HG03039 (cell line): ENCODE measurements at regions not wholly inside any gene's neighbourhood (a gene's known extent, or its start where the extent isn't known, plus 50 kb on each side); places are given as distances from the start of the nearest gene placed in this dataset.

Experiments used
- ATAC-seq: cut with Tn5 transposase; IDR thresholded peaks from one replicate; pipeline ENCODE4 v1.9.1; 2021; ENCODE audit warnings: mild to moderate bottlenecking, moderate library complexity; ENCODE audit not compliant: unreplicated experiment

DNA sequence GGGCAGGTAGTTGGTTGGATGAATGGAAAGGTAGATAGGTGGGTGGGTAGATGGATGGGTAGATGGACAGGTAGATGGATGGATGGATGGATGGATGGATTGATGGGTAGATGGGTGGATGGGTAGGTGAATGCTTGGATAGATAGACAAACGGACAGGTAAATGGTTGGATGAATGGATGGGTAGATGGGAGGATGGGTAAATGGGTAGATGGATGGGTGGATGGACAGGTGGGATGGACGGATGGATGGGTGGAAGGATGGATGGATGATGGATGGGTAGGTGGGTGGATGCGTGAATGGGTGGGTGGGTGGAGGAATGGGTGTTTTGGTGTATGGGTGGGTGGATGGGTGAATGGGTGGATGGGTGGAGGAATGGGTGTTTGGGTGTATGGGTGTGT lies 50.1 kb upstream of the ASAP2 start:
- no peak for ATAC-seq

- no peak for ATAC-seq
Observed at GRCh38 chr2:9154061-9154460, 52.6 kb upstream of the ASAP2 start.

DNA sequence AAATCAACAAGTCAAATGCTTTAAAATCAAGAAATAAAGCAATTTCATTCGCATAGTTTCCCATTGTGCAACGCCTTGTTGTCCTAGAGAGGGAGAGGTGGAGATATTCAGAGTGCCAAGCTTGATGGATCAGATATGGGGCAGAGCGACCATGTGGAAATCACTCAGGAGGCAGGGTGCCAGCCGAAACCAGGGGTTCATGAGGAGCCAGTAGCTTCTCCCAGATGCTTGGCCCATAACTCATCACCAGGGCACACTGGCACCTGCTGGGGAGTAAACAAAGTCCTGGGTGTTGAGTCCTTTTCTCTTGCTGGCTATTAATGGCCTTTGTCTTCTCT lies 53.0 kb upstream of the ASAP2 start:
- no peak for ATAC-seq

DNA sequence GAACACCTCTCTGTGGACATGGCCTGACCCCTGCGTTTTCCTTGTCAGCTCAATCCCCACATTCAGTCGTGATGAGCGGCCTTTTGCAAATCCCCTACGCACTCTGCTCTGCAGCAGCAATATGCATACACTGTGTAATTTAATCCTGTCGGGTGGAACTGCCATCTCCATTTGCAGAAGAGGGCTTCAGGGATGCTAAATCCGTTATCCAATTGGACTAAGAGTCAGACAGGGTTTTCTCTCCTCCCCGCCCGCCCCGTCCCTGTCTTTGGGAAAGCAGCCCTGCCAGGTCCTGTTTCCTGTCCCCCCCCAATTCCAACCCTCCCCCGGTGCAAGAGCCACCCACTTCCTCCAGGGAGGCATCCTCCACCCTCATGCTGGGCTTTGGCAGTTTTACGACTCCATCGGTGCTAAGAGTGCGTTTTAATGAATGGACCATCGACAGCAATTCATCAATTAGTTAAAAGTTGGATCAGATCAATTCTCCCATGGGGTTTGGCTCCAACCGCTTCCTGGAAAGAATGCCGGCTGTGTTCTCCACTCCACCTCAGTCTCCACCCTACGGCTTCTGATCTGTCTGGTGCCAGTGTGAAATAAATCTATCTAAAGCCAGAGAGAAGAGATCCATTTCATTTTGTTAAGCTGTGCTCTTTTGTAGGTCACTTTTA lies 53.5 kb upstream of the ASAP2 start:
- no peak for ATAC-seq

- ATAC-seq = no peak
Observed at GRCh38 chr2:9150906-9151305, 55.7 kb upstream of the ASAP2 start.

GRCh38 chr2:9150568-9150900 lies 56.1 kb upstream of the ASAP2 start:
- ATAC-seq = no peak

DNA sequence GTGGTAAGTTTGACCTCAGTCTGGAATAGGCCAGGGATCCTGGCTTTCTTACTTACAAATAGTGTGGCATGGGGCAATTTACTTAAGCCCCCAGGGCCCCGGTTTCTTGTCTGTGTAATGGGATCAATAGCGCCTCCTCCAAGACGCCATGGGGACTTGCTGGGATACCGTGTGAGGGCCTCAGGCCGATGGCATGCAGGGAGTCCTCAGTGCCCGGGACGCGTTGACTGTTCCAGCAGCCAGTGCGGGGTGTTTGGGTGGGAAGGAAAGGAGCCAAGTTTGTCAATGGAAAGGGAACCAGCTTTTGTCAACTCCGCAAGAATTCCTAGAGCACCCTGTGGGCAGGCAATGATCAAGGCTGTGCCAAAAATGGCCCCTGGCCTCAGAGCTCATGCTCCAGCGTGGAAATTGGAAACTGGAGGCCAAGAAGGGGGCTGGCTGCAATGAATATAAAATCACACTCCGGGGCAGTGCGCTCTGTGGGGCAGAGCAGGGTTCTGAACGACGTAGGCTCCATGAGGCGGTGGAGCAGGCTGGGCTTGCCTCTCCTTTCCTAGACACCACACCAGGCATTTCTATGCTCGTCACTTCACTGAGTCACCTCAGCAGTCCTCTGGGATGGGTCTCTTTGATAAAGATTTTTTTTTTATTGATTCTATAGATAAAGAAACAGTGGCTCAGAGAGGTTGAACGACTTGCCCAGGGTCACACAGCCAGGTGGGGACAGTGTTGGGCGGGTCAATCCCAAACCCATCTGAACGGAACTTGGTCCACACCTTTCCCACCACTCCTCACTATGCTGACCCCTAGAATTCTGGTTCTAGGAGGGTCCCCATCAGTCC lies 56.7 kb upstream of the ASAP2 start:
- ATAC-seq = no peak

DNA sequence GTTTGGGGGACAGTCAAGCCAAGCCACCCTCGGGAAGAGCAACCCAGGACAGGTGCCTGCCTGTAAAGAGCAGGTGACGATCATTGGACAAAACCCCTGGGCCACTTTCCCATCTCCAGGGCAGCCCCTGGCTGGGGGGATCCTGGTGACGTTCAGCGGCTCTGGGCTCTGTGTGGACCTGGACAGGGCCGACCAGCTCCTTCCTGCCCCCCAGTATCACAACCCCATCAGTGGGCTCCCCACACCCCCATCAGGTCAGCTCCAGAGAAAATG lies 57.3 kb upstream of the ASAP2 start:
- no peak for ATAC-seq

GRCh38 chr2:9146646-9147045 lies 60.0 kb upstream of the ASAP2 start:
- ATAC-seq = no peak

- ATAC-seq = no peak
Observed at GRCh38 chr2:9145752-9146430, 60.7 kb upstream of the ASAP2 start.

- no peak for ATAC-seq
Observed at GRCh38 chr2:9145109-9145751, 61.4 kb upstream of the ASAP2 start.

DNA sequence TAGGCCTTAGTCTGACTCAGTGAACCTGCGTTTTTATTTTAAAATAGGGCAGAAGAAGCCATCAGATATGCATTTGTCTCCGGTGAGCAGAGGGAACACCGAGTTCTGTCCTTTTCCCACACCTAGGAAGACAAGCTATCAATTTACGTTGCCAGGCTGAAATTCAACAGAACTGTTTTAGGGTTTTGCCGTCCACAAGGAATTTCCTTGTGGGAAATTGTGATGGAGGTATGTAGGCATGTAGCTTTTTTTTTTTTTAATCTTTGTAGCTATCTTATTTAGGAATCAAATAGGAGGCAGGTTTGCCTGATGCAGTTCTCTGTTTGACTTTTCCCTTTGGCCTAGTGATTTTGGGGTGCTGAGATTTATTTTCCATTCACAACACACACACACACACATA lies 62.0 kb upstream of the ASAP2 start:
- no peak for ATAC-seq

GRCh38 chr2:9144046-9144445 lies 62.6 kb upstream of the ASAP2 start:
- no peak for ATAC-seq

DNA sequence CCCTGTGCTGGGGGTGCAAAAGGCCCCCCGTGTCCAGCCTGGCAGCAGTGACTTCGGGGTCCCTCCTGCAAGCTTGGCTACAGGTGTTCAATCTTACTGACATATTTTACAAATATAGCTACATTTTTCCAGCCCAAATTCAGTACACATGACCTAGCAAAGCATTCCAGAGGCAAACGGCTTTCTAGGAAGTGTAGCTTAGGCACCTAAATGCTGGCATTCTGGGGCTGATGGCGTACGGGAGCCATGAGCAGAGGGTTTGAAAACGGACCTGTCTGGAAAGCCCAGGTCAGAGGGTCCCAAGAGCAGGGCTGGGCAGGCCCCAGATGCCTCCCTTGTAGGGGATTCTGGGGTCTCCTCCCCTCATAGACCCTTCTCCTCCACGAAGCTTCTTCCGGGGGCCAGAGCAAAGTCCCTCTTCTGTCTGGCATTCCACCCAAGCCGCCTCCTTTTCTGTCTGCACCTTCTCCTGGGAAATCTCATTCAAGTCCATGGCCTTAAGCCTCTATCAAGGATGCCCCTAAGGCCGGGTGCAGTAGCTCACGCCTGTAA lies 63.3 kb upstream of the ASAP2 start:
- no peak for ATAC-seq

DNA sequence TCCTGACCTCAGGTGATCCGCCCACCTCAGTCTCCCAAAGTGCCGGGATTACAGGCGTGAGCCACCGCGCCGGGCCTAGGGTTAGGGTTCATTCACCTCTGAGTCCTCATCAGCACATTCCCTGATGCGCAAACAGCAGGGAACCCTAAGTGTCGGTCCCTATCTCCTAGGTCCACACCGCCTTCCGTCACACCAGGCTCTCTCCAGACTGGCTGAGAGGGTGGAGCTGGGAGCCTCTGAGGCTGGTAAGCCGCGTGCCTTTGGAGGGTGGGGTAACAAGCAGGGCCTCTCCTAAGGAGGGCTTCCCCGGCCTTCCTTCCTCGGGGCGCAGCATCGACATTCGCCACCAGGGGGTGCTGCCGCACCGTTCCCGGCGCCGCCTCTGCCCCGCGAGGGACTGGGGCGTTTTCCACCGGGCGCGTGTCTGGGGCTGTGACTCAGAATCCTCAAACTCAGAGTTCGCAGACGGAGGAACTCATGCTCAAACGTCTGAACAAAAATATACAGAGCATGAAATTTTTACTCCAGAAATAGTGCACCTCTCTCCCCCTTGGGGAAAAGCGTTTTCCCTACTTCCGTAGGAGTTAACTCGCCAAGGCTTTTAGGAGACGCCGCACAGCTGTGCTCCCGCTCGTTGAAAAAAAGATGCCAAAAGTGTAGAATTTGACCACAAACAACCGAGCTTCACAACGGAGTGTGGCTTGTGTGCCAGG lies 63.9 kb upstream of the ASAP2 start:
- peak; percentile 82 for ATAC-seq

DNA sequence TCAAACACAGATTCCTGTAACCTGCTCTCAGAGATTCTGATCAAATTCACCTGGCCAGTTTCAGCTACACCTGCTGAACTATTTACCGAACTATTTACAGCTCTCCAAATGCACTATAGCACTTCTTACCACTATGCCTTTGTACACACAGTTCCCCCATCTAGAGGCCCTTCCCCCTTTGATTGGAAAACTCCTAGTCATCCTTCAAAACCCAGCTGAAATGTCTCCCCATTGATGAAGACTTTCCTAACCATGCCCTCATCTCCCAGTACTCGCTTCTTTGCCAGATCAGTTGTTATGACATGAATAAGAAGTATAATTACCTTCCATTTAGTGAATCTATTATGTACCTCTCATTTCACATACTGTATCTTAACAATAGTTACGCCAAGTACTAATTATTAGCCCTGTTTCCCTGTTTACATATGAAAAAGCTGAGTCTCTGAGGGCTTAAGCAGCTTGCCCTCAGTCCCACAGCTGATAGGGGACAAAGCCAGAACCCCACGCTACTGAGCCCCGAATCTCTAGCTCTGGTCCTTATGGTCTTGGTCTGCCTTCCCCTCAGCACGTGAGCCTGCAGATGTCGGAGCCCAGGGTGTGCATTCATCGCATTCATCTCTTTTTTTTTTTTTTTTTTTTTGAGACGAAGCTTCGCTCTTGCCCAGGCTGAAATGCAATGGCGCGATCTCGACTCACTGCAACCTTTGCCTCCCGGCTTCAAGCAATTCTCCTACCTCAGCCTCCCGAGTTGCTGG lies 64.7 kb upstream of the ASAP2 start:
- ATAC-seq = no peak

- ATAC-seq = no peak
Observed at GRCh38 chr2:9141091-9141667, 65.4 kb upstream of the ASAP2 start.

- ATAC-seq = no peak
Observed at GRCh38 chr2:9140645-9141044, 66.0 kb upstream of the ASAP2 start.

GRCh38 chr2:9139491-9140443 lies 66.8 kb upstream of the ASAP2 start:
- no peak for ATAC-seq
